Right cardiac atrium (tissue), 5 donors: ENCODE measurements at regions not wholly inside any gene's neighbourhood (a gene's known extent, or its start where the extent isn't known, plus 50 kb on each side); places are given as distances from the start of the nearest gene placed in this dataset.
A peak's percentile ranks its signal among the peaks of the same experiment; 100 is the strongest.

Experiments
- ATAC-seq, 2 donors: fragments of 200-7000 bp; cut with Tn5 transposase; one replicate each; pipeline versions ENCODE4 v1.8.0 to v1.9.1; 2020; ENCODE audit warnings: moderate library complexity in 2 of 2, mild to moderate bottlenecking in 1 of 2
- DNase-seq, 3 donors: peaks; one replicate each; pipeline ENCODE4 v3.0.0-alpha.2; 2020
- H3K27ac ChIP-seq: one replicate; pipeline ENCODE4 v1.5.1; 2013; ENCODE audit warnings: mild to moderate bottlenecking, low read length, control low read depth, moderate library complexity
- H3K27me3 ChIP-seq: one replicate; pipeline ENCODE4 v1.6.1; 2013; ENCODE audit not compliant: control insufficient read depth, insufficient read depth
- H3K4me1 ChIP-seq: one replicate; pipeline ENCODE4 v1.6.1; 2013; ENCODE audit warnings: low read length; ENCODE audit not compliant: control insufficient read depth, insufficient read depth
- H3K4me3 ChIP-seq: one replicate; pipeline ENCODE4 v1.5.1; 2013; ENCODE audit warnings: low read length, control low read depth
- H3K9me3 ChIP-seq: one replicate; pipeline ENCODE4 v1.6.1; 2013; ENCODE audit warnings: low read length; ENCODE audit not compliant: control insufficient read depth
- WGBS: extraction: QIAGEN DNeasy Blood & Tissue Kit; methylation state at CpG from one replicate; pipeline ENCODE4 v1.1.7; 2013; 5-methylcytosine and 5-hydroxymethylcytosine counted together
- intact Hi-C, 4 donors: fragments of 100-400 bp; cut with DNase I; formaldehyde crosslinking; loops; one replicate each; pipeline versions ENCODE4 v1.11.0 to v1.14.0; 2022 to 2023
- donor health status: healthy with polysubstance abuse.
- donor health status: DM: no; HTN: yes; CAD: no.
- donor health status: DM: no; HTN: no; CAD: no.
- donor health status: DM: no; HTN: yes; CAD: no; lungs with severe emphysema.
- donor health status: DM: yes; HTN: yes; CAD: no.

GRCh38 chr6:12516070-12516469 lies 200.5 kb upstream of the PHACTR1 start:
- peak; percentile 75 to 88 for ATAC-seq
- 21% methylated on average over 1 of the region's 1 CpG for WGBS
- H3K4me1 ChIP-seq, result peaks cover 2% of the 10 kb centered on the region

GRCh38 chr6:12522347-12522746 lies 194.2 kb upstream of the PHACTR1 start:
- Histone ChIP-seq H3K4me1 (no peaks in the 10 kb centered on the region), H3K27ac (no peak overlapping the region), H3K9me3 (no peaks in the 10 kb centered on the region), H3K4me3 (no peak overlapping the region), H3K27me3 (no peaks in the 10 kb centered on the region)
- ATAC-seq (no peak), DNase-seq (no peak)
- intact Hi-C loops, result no loop called here
- WGBS, result 85% methylated on average over 1 of the region's 1 CpG

More at GRCh38 chr6:12516070-12516469, 200.5 kb upstream of the PHACTR1 start:
- Histone ChIP-seq H3K4me3 (no peak overlapping the region), H3K27ac (no peak overlapping the region), H3K27me3 (no peaks in the 10 kb centered on the region), H3K9me3 (no peaks in the 10 kb centered on the region)
- peak in 2 of 3 donors; percentile 24 to 57 for DNase-seq
- intact Hi-C loops, result no loop called here

DNA sequence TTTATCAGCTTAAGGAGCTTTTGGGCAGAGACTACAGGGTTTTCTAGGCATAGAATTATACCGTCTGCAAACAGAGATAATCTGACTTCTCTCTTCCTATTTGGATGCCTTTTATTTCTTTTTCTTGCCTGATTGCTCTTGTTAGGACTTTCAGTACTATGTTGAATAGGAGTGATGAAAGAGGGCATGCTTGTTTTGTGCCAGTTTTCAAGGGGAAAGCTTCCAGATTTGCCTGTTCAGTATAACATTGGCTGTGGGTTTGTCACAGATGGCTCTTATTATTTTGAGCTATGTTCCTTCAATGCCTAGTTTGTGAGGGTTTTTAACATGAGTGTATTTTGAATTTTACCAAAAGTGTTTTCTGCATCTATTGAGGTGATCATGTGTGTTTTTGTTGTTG lies 192.8 kb upstream of the PHACTR1 start:
- intact Hi-C loops, result no loop called here
- Histone ChIP-seq H3K9me3 (no peaks in the 10 kb centered on the region), H3K27me3 (no peaks in the 10 kb centered on the region), H3K27ac (no peak overlapping the region), H3K4me3 (no peak overlapping the region), H3K4me1 (peaks cover 2% of the 10 kb centered on the region)
- no peak for ATAC-seq
- whole genome bisulfite sequencing, result 49% methylated on average over 1 of the region's 1 CpG
- no peak for DNase-seq

- Histone ChIP-seq H3K27me3 (no peaks in the 10 kb centered on the region), H3K9me3 (no peaks in the 10 kb centered on the region), H3K4me1 (peaks cover 2% of the 10 kb centered on the region), H3K4me3 (no peak overlapping the region), H3K27ac (no peak overlapping the region)
- intact Hi-C loops, result no loop called here
- 99% methylated on average over 3 of the region's 3 CpGs for WGBS
- DNase-seq (no peak), ATAC-seq (no peak)
Measured at GRCh38 chr6:12525276-12525675, 191.3 kb upstream of the PHACTR1 start.

DNA sequence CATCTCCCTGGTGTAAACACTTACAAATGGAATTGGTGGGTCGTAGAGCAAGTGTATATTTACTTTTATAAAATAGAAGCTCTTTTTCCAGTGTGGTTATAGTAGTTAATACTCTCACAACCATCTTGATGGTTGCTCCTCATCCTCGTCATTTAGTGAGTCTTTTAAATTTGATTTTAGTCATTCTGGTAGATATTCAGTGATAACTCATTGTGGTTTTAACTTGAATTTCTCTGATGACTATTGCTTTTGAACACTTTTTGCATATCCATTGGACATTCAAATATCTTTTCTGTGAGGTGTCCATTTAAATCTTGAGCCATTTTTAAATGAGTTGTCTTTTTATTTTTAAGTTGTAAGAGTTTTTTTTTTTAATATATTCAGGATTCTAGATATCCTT lies 189.2 kb upstream of the PHACTR1 start:
- intact Hi-C loops, result no loop called here
- no peak overlapping the region for H3K4me3 ChIP-seq
- DNase-seq (no peak), ATAC-seq (no peak)
- H3K27me3 ChIP-seq, result no peaks in the 10 kb centered on the region
- 89% methylated on average over 2 of the region's 2 CpGs for WGBS
- H3K27ac ChIP-seq, result no peak overlapping the region
- H3K9me3 ChIP-seq, result no peaks in the 10 kb centered on the region
- H3K4me1 ChIP-seq, result peaks cover 2% of the 10 kb centered on the region

DNA sequence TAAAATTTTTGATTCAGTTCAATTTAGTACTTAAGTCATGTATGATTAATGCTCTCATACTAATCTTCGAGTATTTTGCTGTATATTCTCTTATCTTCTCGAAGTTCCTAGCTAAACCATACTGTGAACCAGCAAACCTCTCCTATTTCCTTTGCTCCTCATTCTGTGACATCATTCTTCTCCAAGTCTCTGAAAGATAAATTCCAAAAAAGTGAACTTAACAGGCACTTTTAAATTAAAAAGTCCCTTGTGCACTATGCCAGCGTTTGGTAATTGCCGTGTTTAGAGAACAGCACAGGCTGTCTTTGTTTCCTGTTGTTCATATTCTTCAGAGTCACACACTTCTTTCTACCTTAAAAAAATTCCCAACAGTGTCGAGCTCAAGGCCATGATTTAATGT lies 188.4 kb upstream of the PHACTR1 start:
- intact Hi-C loops, result no loop called here
- no peak for DNase-seq
- ATAC-seq, result no peak
- 33% methylated on average over 5 of the region's 5 CpGs for WGBS
- H3K4me3 ChIP-seq, result no peak overlapping the region
- peaks cover 2% of the 10 kb centered on the region for H3K4me1 ChIP-seq
- H3K9me3 ChIP-seq, result no peaks in the 10 kb centered on the region
- H3K27me3 ChIP-seq, result no peaks in the 10 kb centered on the region
- H3K27ac ChIP-seq, result no peak overlapping the region

DNA sequence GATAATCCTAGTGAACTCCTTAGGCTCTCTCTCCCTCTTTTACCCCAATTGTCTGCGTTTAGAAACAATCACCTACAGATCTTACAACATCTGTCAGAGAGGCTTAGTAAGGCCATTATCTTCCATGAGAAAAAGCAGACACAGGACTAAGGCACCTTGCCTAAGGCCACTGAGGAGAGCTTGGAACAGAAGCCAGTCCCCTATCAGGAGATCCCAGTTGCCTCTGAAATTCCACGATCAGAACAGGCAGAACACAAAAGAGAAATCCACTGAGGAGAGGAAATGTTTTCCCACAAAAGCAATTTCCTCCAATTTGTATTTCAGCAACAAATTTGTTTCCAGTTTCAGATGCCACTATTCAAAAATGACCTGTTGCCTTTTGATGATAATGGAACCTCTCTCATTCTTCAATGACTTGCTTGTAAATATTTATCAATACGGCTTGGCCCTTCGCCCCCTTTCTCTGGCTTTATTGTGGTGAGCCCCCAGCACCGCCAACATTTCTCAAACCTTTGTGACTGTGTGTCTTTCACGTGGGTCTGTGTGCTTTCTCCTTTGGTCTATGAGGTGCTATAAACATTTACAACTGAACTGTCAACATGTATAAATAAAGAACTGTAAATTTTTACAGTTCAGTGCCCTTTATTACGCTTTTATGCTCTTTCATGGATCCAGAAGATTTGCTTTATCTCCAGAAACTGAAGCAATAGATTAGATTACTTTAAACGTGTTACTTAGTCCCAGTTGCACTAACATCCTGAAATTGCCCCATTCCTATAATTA lies 187.8 kb upstream of the PHACTR1 start:
- intact Hi-C loops, result no loop called here
- WGBS, result 40% methylated on average over 8 of the region's 8 CpGs
- Histone ChIP-seq H3K4me3 (no peak overlapping the region), H3K27ac (peak overlapping the region; percentile 52), H3K9me3 (no peaks in the 10 kb centered on the region), H3K27me3 (no peaks in the 10 kb centered on the region), H3K4me1 (peaks cover 2% of the 10 kb centered on the region)
- ATAC-seq, result no peak
- DNase-seq, result no peak

- peaks cover 2% of the 10 kb centered on the region for H3K4me1 ChIP-seq
- WGBS, result 74% methylated on average over 9 of the region's 9 CpGs
- no peak overlapping the region for H3K27ac ChIP-seq
- no peaks in the 10 kb centered on the region for H3K27me3 ChIP-seq
- H3K9me3 ChIP-seq, result no peaks in the 10 kb centered on the region
- no peak for ATAC-seq
- no peak for DNase-seq
- H3K4me3 ChIP-seq, result no peak overlapping the region
- intact Hi-C loops, result no loop called here
Measured at GRCh38 chr6:12529364-12530019, 187.1 kb upstream of the PHACTR1 start.

GRCh38 chr6:12530345-12530744 lies 186.2 kb upstream of the PHACTR1 start:
- DNase-seq, result no peak
- ATAC-seq, result no peak
- WGBS, result 56% methylated on average over 2 of the region's 2 CpGs

GRCh38 chr6:12533586-12533985 lies 183.0 kb upstream of the PHACTR1 start:
- no peak for DNase-seq
- Histone ChIP-seq H3K4me3 (no peak overlapping the region), H3K4me1 (peaks cover under 1% of the 10 kb centered on the region), H3K27me3 (no peaks in the 10 kb centered on the region), H3K27ac (no peak overlapping the region), H3K9me3 (no peaks in the 10 kb centered on the region)
- intact Hi-C loops, result no loop called here
- 89% methylated on average over 4 of the region's 4 CpGs for WGBS
- no peak for ATAC-seq

More at GRCh38 chr6:12530345-12530744, 186.2 kb upstream of the PHACTR1 start:
- H3K4me3 ChIP-seq, result no peak overlapping the region
- no peaks in the 10 kb centered on the region for H3K9me3 ChIP-seq
- intact Hi-C loops, result no loop called here
- peaks cover 2% of the 10 kb centered on the region for H3K4me1 ChIP-seq
- no peak overlapping the region for H3K27ac ChIP-seq
- no peaks in the 10 kb centered on the region for H3K27me3 ChIP-seq

DNA sequence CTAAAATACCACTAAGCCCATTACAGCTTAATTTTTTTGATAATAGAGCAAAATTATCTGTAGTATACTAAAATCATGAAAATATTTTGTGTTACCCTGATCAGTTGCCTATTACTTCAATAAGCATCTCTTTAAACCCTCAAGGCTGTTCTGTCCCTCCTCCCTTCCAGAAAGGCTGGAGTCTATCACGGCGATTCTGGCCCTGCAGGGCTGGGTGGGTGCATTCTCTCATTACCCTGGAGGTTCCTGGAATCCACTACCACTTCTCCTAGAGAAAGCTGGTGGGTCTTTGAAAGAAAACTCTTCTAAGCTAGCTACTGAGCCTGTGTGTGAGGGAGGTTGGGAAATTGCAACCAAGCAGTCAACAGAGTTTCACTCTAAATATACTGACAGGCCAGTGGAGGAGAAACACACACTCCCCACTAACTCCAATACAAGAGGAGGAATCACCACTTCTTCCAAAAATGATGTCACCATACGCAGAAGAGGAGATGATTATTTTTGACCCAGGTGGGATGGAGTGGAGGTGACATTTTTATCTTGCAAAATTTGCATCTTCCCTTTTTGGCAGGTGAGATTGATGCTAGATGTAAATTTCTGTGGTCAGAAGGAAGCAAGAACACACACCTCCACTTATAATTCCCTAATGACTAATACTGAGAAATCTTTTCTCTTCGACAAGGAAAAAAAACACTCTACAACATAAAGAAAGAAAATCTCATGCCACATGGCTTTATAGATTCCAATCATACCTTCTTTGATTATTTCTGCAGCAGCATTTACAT lies 182.3 kb upstream of the PHACTR1 start:
- WGBS, result 71% methylated on average over 4 of the region's 4 CpGs
- Histone ChIP-seq H3K9me3 (no peaks in the 10 kb centered on the region), H3K4me3 (no peak overlapping the region), H3K27ac (no peak overlapping the region), H3K4me1 (peaks cover 3% of the 10 kb centered on the region), H3K27me3 (no peaks in the 10 kb centered on the region)
- intact Hi-C loops, result no loop called here
- ATAC-seq, result no peak
- no peak for DNase-seq
